H9 (cell line): ENCODE measurements at regions not wholly inside any gene's neighbourhood (a gene's known extent, or its start where the extent isn't known, plus 50 kb on each side); places are given as distances from the start of the nearest gene placed in this dataset.

Experiments
- DNase-seq: peaks from one replicate; pipeline ENCODE4 v3.0.0-alpha.2; 2017
- H2AFZ ChIP-seq: one replicate; pipeline ENCODE4 v1.6.1; 2013; ENCODE audit warnings: mild to moderate bottlenecking, low read length, control low read depth, moderate library complexity
- H2AK5ac ChIP-seq: 2 replicates; pipeline ENCODE4 v1.6.1; 2013; ENCODE audit warnings: low read length, control low read depth, mixed read lengths; ENCODE audit not compliant: insufficient read length
- H2BK120ac ChIP-seq: one replicate; pipeline ENCODE4 v1.6.1; 2013; ENCODE audit warnings: low read depth, mild to moderate bottlenecking, low read length, control low read depth, inconsistent platforms; ENCODE audit not compliant: poor library complexity, severe bottlenecking
- H2BK12ac ChIP-seq: 2 replicates; pipeline ENCODE4 v1.6.1; 2013; ENCODE audit warnings: low read length, control low read depth, mixed read lengths, low read depth; ENCODE audit not compliant: insufficient read length
- H2BK15ac ChIP-seq: 2 replicates; pipeline ENCODE4 v1.6.1; 2013; ENCODE audit warnings: low read depth, low read length, control low read depth
- H2BK20ac ChIP-seq: one replicate; pipeline ENCODE4 v1.6.1; 2013; ENCODE audit warnings: low read depth, mild to moderate bottlenecking, low read length, control low read depth, inconsistent platforms; ENCODE audit not compliant: poor library complexity, severe bottlenecking
- H2BK5ac ChIP-seq: 2 replicates; pipeline ENCODE4 v1.6.1; 2013; ENCODE audit warnings: low read length, control low read depth, mixed read lengths; ENCODE audit not compliant: insufficient read length
- H3K14ac ChIP-seq: 2 replicates; pipeline ENCODE4 v1.6.1; 2013; ENCODE audit warnings: low read length, control low read depth; ENCODE audit not compliant: insufficient read depth
- H3K18ac ChIP-seq: 2 replicates; pipeline ENCODE4 v1.6.1; 2013; ENCODE audit warnings: low read depth, mild to moderate bottlenecking, mixed read lengths, low read length, control low read depth; ENCODE audit not compliant: insufficient read length
- H3K23ac ChIP-seq: 2 replicates; pipeline ENCODE4 v1.6.1; 2013; ENCODE audit warnings: low read length, control low read depth, mixed read lengths, low read depth; ENCODE audit not compliant: insufficient read length
- H3K23me2 ChIP-seq: 2 replicates; pipeline ENCODE4 v1.6.1; 2013; ENCODE audit warnings: low read depth, mild to moderate bottlenecking, mixed read lengths, low read length, control low read depth; ENCODE audit not compliant: insufficient read length, poor library complexity, severe bottlenecking
- H3K27ac ChIP-seq: 2 replicates; pipeline ENCODE4 v1.5.1; 2013; ENCODE audit warnings: low read length, control low read depth, mixed read lengths, low read depth; ENCODE audit not compliant: insufficient read length
- H3K27me3 ChIP-seq: 2 replicates; pipeline ENCODE4 v1.6.1; 2013; ENCODE audit warnings: low read length, control low read depth, inconsistent platforms; ENCODE audit not compliant: insufficient read depth
- H3K4ac ChIP-seq: 2 replicates; pipeline ENCODE4 v1.6.1; 2013; ENCODE audit warnings: low read depth, mild to moderate bottlenecking, control low read depth, inconsistent platforms, low read length, moderate library complexity
- H3K4me1 ChIP-seq: 2 replicates; pipeline ENCODE4 v1.6.1; 2013; ENCODE audit warnings: low read length, control low read depth, inconsistent platforms; ENCODE audit not compliant: insufficient read depth
- H3K4me2 ChIP-seq: 2 replicates; pipeline ENCODE4 v1.6.1; 2013; ENCODE audit warnings: low read length, control low read depth, mixed read lengths; ENCODE audit not compliant: insufficient read length, insufficient read depth
- H3K56ac ChIP-seq: 2 replicates; pipeline ENCODE4 v1.6.1; 2013; ENCODE audit warnings: low read depth, mild to moderate bottlenecking, mixed read lengths, low read length, control low read depth; ENCODE audit not compliant: insufficient read length
- H3K79me1 ChIP-seq: 2 replicates; pipeline ENCODE4 v1.6.1; 2013; ENCODE audit warnings: low read depth, mild to moderate bottlenecking, moderate library complexity, low read length, control low read depth, inconsistent platforms; ENCODE audit not compliant: insufficient read depth, poor library complexity, severe bottlenecking
- H3K79me2 ChIP-seq: 2 replicates; pipeline ENCODE4 v1.6.1; 2013; ENCODE audit warnings: low read length, control low read depth, inconsistent platforms; ENCODE audit not compliant: insufficient read depth
- H3K9ac ChIP-seq: 2 replicates; pipeline ENCODE4 v1.6.1; 2013; ENCODE audit warnings: low read length, control low read depth, mixed read lengths; ENCODE audit not compliant: insufficient read length; ENCODE audit errors: extremely low read depth
- H3K9me3 ChIP-seq: one replicate; pipeline ENCODE4 v1.6.1; 2013; ENCODE audit warnings: low read depth, low read length, inconsistent platforms; ENCODE audit not compliant: control insufficient read depth
- H3T11ph ChIP-seq: one replicate; pipeline ENCODE4 v1.6.1; 2013; ENCODE audit warnings: mild to moderate bottlenecking, low read length, control low read depth, inconsistent platforms
- H4K20me1 ChIP-seq: one replicate; pipeline ENCODE4 v1.6.1; 2013; ENCODE audit not compliant: control insufficient read depth, insufficient read length, insufficient read depth
- H4K5ac ChIP-seq: 2 replicates; pipeline ENCODE4 v1.6.1; 2013; ENCODE audit warnings: low read depth, mild to moderate bottlenecking, mixed read lengths, low read length, control low read depth; ENCODE audit not compliant: insufficient read length
- H4K8ac ChIP-seq: replicated peaks from 2 replicates; pipeline ENCODE4 v1.6.1; 2013; ENCODE audit warnings: low read length, control low read depth, mixed read lengths, low read depth; ENCODE audit not compliant: insufficient read length
- H4K91ac ChIP-seq: 2 replicates; pipeline ENCODE4 v1.6.1; 2013; ENCODE audit warnings: low read depth, mild to moderate bottlenecking, moderate library complexity, mixed read lengths, low read length, control low read depth; ENCODE audit not compliant: insufficient read length
- H3K27ac Mint-ChIP-seq, 3 experiments: 2 replicates in 2 of 3; 3 replicates in 1 of 3; pipeline ENCODE4 v1.8.0; 2020 to 2021; ENCODE audit warnings: mixed read lengths in 3 of 3, mild to moderate bottlenecking in 1 of 3, moderate library complexity in 1 of 3
- H3K27me3 Mint-ChIP-seq: 2 replicates; pipeline ENCODE4 v1.8.0; 2021; ENCODE audit warnings: low read depth, mild to moderate bottlenecking, moderate library complexity, mixed read lengths
- H3K36me3 Mint-ChIP-seq, 3 experiments: 2 replicates in 2 of 3; 3 replicates in 1 of 3; pipeline ENCODE4 v1.8.0; 2020 to 2021; ENCODE audit warnings: low read depth in 3 of 3, mixed read lengths in 3 of 3; ENCODE audit not compliant: insufficient read depth in 1 of 3
- H3K4me1 Mint-ChIP-seq, 2 experiments: 2 replicates each; pipeline ENCODE4 v1.8.0; 2020; ENCODE audit warnings: mixed read lengths in 2 of 2
- H3K4me3 Mint-ChIP-seq, 2 experiments: 2 replicates in 1 of 2; 3 replicates in 1 of 2; pipeline ENCODE4 v1.8.0; 2020 to 2021; ENCODE audit warnings: mild to moderate bottlenecking in 2 of 2, mixed read lengths in 2 of 2, moderate library complexity in 1 of 2
- H3K9me3 Mint-ChIP-seq, 2 experiments: 2 replicates in 1 of 2; 3 replicates in 1 of 2; pipeline ENCODE4 v1.8.0; 2020; ENCODE audit warnings: mild to moderate bottlenecking in 2 of 2, mixed read lengths in 2 of 2, moderate library complexity in 1 of 2
- CTCF ChIP-seq: fragments of 200-600 bp; sonication (generic); conservative IDR thresholded peaks from 3 replicates; pipeline ENCODE4 v1.8.0; 2021; ENCODE audit warnings: antibody characterized with exemption, mild to moderate bottlenecking

DNA sequence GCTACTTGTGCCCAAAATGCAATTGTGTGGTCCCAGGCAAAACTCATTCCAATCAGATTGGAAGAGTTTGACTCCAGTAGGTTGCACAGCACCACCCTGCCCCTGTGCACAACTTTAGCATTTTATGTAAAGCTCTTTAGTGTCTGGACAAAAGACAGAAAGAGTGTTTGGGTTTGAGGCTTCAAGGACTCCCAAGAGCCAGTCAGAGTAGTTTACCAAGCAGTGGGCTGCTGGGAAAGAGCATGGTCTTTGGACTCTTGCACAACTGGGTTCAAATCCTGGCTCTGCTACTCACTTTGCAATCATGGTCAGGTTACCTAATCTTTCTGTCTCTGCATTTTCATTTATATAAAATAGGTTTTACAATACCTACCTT lies 75.8 kb upstream of the UMPS start:
- Histone ChIP-seq H3K23ac (no peak overlapping the region), H3K9me3 (no peaks in the 10 kb centered on the region), H3K56ac (no peak overlapping the region), H3K23me2 (no peaks in the 10 kb centered on the region), H2BK20ac (no peak overlapping the region), H3K9ac (no peak overlapping the region), H3K18ac (no peak overlapping the region), H2BK5ac (no peak overlapping the region), H3K79me2 (no peaks in the 10 kb centered on the region), H4K20me1 (no peaks in the 10 kb centered on the region), H2BK15ac (no peak overlapping the region), H4K91ac (no peak overlapping the region), H2BK120ac (no peak overlapping the region), H3K4ac (no peak overlapping the region), H3K4me2 (no peak overlapping the region), H2BK12ac (no peak overlapping the region), H3K27ac (no peak overlapping the region), H4K8ac (no peak overlapping the region), H3K79me1 (no peaks in the 10 kb centered on the region), H4K5ac (no peak overlapping the region), H3T11ph (no peak overlapping the region), H3K4me1 (no peaks in the 10 kb centered on the region), H2AFZ (no peak overlapping the region), H2AK5ac (no peak overlapping the region), H3K14ac (no peak overlapping the region), H3K27me3 (no peaks in the 10 kb centered on the region)
- H3K9me3 Mint-ChIP-seq = no peaks in the 10 kb centered on the region
- peaks cover 8 to 12% of the 10 kb centered on the region in 2 experiments; a peak in 3 of 4 replicates for H3K4me1 Mint-ChIP-seq
- H3K27ac Mint-ChIP-seq = no peak overlapping the region
- DNase-seq = no peak
- H3K4me3 Mint-ChIP-seq = no peak overlapping the region
- H3K27me3 Mint-ChIP-seq = no peaks in the 10 kb centered on the region
- TF ChIP-seq CTCF = no peak
- H3K36me3 Mint-ChIP-seq = peaks cover 0 to 3% (median 0%) of the 10 kb centered on the region in 3 experiments; a peak in 1 of 7 replicates
